Progenitor cell of endocrine pancreas (in vitro differentiated cells): ENCODE measurements at regions not wholly inside any gene's neighbourhood (a gene's known extent, or its start where the extent isn't known, plus 50 kb on each side); places are given as distances from the start of the nearest gene placed in this dataset.
"Not testable (repeated sequence)": the region's sequence is repeated elsewhere in the genome, so short reads cannot be mapped to it uniquely, and the experiment has no call there.

Experiments used
- DNase-seq: peaks from one replicate; pipeline ENCODE4 v3.0.0; 2021; ENCODE audit warnings: low spot score; ENCODE audit not compliant: unreplicated experiment
- H3K27ac Mint-ChIP-seq: 2 replicates; pipeline ENCODE4 v1.8.0; 2021; ENCODE audit warnings: mild to moderate bottlenecking, moderate library complexity, mixed read lengths
- H3K27me3 Mint-ChIP-seq: 2 replicates; pipeline ENCODE4 v1.8.0; 2021; ENCODE audit warnings: mixed read lengths
- H3K36me3 Mint-ChIP-seq: 2 replicates; pipeline ENCODE4 v1.8.0; 2022; ENCODE audit warnings: mixed read lengths; ENCODE audit not compliant: insufficient read depth
- H3K4me1 Mint-ChIP-seq: 2 replicates; pipeline ENCODE4 v1.8.0; 2021; ENCODE audit warnings: low read depth, mixed read lengths
- H3K4me3 Mint-ChIP-seq: 2 replicates; pipeline ENCODE4 v1.8.0; 2021; ENCODE audit warnings: low read depth, mild to moderate bottlenecking, moderate library complexity, mixed read lengths
- H3K9me3 Mint-ChIP-seq: 2 replicates; pipeline ENCODE4 v1.8.0; 2021; ENCODE audit warnings: low read depth, mixed read lengths
- TF ChIP-seq, protein P1 (sequence below): fragments of 200-600 bp; sonication (generic); IDR thresholded peaks from one replicate; pipeline ENCODE4 v1.5.0; 2021; ENCODE audit warnings: antibody characterized with exemption, mild to moderate bottlenecking; ENCODE audit not compliant: unreplicated experiment

DNA sequence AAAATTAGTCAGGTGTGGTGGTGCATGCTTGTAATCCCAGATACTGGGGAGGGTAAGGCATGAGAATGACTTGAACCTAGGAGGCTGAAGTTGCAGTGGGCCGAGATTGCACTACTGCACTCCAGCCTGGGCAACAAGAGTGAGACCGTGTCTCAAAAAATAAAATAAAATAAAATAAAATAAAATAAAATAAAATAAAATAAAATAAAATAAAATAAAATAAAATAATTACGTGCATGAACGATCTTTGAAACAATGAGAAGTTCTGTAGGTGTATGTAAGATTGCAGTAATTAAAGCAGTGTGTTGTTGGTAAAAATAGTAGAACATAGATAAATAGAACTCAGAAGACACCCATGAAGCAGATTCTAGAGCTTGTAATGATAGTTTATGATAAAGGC, 348.5 kb downstream of the ANKRD30A start:
- Mint-ChIP-seq H3K27me3 (no peaks in the 10 kb centered on the region), H3K9me3 (peaks cover 26% of the 10 kb centered on the region), H3K4me1 (no peaks in the 10 kb centered on the region), H3K36me3 (no peaks in the 10 kb centered on the region), H3K4me3 (no peak overlapping the region), H3K27ac (no peak overlapping the region)
- TF ChIP-seq, protein P1, sequence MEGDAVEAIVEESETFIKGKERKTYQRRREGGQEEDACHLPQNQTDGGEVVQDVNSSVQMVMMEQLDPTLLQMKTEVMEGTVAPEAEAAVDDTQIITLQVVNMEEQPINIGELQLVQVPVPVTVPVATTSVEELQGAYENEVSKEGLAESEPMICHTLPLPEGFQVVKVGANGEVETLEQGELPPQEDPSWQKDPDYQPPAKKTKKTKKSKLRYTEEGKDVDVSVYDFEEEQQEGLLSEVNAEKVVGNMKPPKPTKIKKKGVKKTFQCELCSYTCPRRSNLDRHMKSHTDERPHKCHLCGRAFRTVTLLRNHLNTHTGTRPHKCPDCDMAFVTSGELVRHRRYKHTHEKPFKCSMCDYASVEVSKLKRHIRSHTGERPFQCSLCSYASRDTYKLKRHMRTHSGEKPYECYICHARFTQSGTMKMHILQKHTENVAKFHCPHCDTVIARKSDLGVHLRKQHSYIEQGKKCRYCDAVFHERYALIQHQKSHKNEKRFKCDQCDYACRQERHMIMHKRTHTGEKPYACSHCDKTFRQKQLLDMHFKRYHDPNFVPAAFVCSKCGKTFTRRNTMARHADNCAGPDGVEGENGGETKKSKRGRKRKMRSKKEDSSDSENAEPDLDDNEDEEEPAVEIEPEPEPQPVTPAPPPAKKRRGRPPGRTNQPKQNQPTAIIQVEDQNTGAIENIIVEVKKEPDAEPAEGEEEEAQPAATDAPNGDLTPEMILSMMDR = no peak
- DNase-seq = no peak

DNA sequence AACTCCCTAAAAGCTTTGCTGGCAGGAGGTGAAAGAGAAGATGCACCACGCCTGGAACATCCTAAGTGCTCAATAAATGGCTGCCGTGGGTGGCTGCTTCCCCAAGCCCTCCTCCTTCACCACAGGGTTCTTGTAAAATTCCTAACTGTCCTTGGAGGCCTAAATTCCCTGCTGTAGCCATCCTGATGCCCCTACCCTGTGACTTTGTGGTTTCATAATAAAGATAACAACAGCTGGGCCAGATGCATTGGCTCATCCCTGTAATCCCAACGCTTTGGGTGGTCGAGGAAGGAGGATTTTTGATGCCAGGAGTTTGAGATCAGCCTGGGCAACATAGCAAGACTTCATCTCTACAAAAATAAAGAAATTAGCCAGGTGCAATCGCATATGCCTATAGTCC, 341.8 kb downstream of the ANKRD30A start:
- Mint-ChIP-seq H3K36me3 (no peaks in the 10 kb centered on the region), H3K4me1 (no peaks in the 10 kb centered on the region), H3K4me3 (no peak overlapping the region), H3K27me3 (no peaks in the 10 kb centered on the region), H3K27ac (no peak overlapping the region), H3K9me3 (peaks cover 28% of the 10 kb centered on the region)
- DNase-seq = no peak
- TF ChIP-seq, protein P1 = no peak

DNA sequence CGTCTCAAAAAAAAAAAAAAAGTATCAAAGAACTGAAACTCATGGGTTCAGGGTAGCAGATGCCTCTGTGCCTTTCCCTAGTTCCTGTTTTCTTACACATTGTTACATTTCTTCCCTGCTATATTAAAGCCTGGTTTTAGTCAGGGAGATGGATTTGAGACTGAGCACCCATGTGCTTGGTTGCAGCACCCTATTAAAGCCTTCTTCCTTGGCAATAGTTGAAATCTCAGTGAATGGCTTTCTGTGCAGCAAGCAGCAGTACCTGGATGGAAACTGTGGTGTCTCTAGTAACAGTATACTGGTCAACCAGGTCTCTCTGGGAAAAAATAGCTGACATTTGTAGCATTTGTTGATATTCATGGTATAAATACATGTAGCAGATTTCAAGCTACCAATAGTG, 331.1 kb downstream of the ANKRD30A start:
- DNase-seq = no peak
- TF ChIP-seq, protein P1 = no peak
- Mint-ChIP-seq H3K9me3 (peaks cover 31% of the 10 kb centered on the region), H3K36me3 (peaks cover 3% of the 10 kb centered on the region), H3K27ac (no peak overlapping the region), H3K4me1 (no peaks in the 10 kb centered on the region), H3K4me3 (no peak overlapping the region), H3K27me3 (no peaks in the 10 kb centered on the region)

DNA sequence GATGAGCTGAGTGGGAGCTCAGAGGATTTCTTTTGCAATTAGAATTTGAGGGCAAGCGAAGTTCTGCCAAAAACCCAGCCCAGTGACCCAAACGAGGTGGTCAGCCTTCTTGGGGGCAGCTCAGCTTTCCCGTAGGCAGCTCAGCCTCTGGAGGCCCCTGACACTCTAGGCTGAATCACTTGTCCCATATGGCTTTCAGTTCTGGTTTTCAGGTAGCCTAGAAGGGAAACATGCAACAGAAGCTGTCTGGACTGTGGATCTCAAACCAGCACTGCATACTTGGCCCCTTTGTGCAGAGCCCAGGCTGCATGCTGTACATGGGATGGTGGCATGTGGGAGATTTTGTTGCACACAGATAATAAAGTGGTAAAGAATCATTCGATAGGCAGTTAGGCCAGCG, 322.8 kb downstream of the ANKRD30A start:
- Mint-ChIP-seq H3K27ac (no peak overlapping the region), H3K4me1 (no peaks in the 10 kb centered on the region), H3K4me3 (no peak overlapping the region), H3K36me3 (peaks cover 1% of the 10 kb centered on the region), H3K27me3 (no peaks in the 10 kb centered on the region), H3K9me3 (peaks cover 41% of the 10 kb centered on the region)
- DNase-seq = no peak
- TF ChIP-seq, protein P1 = no peak

DNA sequence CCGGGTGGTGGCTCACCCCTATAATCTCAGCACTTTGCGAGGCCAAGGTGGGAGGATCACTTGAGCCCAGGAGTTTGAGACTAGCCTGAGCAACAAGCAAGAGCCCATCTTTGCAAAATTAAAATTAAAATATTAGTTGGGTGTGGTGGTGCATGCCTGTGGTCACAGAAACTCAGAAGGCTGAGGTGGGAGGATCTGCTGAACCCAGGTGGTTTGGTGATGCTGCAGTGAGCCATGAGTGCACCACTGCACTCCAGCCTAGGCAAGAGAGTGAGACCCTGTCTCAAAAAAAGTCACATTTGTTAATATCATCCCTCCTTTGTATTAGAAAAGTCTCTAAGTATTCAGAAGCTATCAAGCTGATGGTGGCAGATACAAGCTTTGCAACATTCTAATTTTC, 317.5 kb downstream of the ANKRD30A start:
- H3K9me3 Mint-ChIP-seq = peaks cover 51% of the 10 kb centered on the region
- H3K27ac Mint-ChIP-seq = no peak overlapping the region
- H3K4me3 Mint-ChIP-seq = no peak overlapping the region
- DNase-seq = no peak
- no peaks in the 10 kb centered on the region for H3K27me3 Mint-ChIP-seq
- TF ChIP-seq, protein P1 = no peak
- H3K36me3 Mint-ChIP-seq = peaks cover 1% of the 10 kb centered on the region
- H3K4me1 Mint-ChIP-seq = no peaks in the 10 kb centered on the region

DNA sequence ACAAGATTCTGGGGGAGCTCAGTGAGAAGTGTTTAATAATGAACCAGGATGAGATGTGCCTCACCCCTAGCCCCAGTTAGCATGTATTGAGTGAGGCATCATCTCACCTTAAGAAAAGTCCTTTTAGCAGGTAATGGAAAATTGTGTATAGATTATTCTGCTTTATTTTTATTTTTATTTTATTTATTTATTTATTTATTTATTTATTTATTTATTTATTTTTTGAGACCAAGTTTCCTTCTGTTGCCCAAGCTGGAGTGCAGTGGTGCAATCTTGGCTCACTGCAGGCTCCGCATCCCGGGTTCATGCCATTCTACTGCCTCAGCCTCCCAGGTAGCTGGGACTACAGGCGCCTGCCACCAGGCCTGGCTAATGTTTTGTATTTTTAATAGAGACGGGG, 315.8 kb downstream of the ANKRD30A start:
- H3K4me1 Mint-ChIP-seq, H3K4me3 Mint-ChIP-seq, H3K27ac Mint-ChIP-seq, DNase-seq, H3K36me3 Mint-ChIP-seq, H3K27me3 Mint-ChIP-seq: not testable (repeated sequence)
- peaks cover 51% of the 10 kb centered on the region for H3K9me3 Mint-ChIP-seq
